ENCODE measurements at regions not wholly inside any gene's neighbourhood (a gene's known extent, or its start where the extent isn't known, plus 50 kb on each side); places are given as distances from the start of the nearest gene placed in this dataset.

DNA sequence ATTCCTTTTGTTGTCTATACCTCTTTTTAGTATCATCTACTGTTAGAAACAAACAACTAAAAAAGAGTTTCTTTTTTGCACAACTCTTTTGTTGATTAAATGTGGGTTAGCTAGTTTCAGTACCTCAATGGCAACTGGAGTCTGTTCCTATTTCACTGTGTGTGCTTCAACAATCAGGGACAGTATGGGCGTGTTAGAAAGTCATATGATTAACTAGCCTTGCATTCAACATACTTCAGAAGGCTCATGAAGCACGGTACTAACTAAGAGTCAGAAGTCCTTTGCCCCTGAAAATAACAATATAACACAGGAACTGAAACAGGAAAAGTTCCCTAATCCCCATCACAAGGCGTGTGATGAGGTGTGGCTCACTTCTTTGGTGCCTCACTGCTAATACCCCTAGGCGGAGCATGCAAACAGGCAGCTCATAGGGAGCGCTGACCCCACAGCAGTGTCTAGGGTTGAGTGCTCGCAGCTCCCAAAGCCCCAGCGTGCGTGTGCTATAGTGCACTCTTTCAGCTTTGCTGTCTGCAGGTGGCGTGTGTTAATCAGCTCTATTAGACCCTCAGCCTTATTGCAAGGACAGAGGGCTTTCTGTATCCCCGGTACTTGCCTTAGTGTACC, 203.1 kb upstream of the NDST3 start:
- Histone ChIP-seq H2BK20ac (ENCODE audit: low read depth, low read length, poor library complexity, severe bottlenecking) (no peak overlapping the region), H2AFZ (ENCODE audit: low read length) (no peak overlapping the region), H4K5ac (ENCODE audit: insufficient read length, low read depth, low read length) (no peak overlapping the region), H2BK5ac (ENCODE audit: insufficient read length, low read length) (no peak overlapping the region), H2BK120ac (ENCODE audit: low read depth, low read length, poor library complexity, severe bottlenecking) (no peak overlapping the region), H3T11ph (ENCODE audit: low read length) (no peak overlapping the region), H3K27me3 (ENCODE audit: insufficient read depth, low read length) (no peaks in the 10 kb centered on the region), H3K27ac (ENCODE audit: insufficient read length, low read depth, low read length) (no peak overlapping the region), H4K20me1 (ENCODE audit: control insufficient read depth, insufficient read depth, insufficient read length) (no peaks in the 10 kb centered on the region), H2BK15ac (ENCODE audit: low read depth, low read length) (no peak overlapping the region), H3K9ac (ENCODE audit: extremely low read depth, insufficient read length, low read length) (no peak overlapping the region), H3K23me2 (ENCODE audit: insufficient read length, low read depth, low read length, poor library complexity, severe bottlenecking) (no peaks in the 10 kb centered on the region), H3K4me2 (ENCODE audit: insufficient read depth, insufficient read length, low read length) (no peak overlapping the region), H4K8ac (replicated peaks; ENCODE audit: insufficient read length, low read depth, low read length) (no peak overlapping the region), H3K9me3 (ENCODE audit: control insufficient read depth, low read depth, low read length) (no peaks in the 10 kb centered on the region), H3K14ac (ENCODE audit: insufficient read depth, low read length) (no peak overlapping the region), H3K4ac (ENCODE audit: low read depth, low read length) (no peak overlapping the region), H3K79me2 (ENCODE audit: insufficient read depth, low read length) (no peaks in the 10 kb centered on the region), H3K4me1 (ENCODE audit: insufficient read depth, low read length) (no peaks in the 10 kb centered on the region; the same call in 1 of the 2 replicates), H2AK5ac (ENCODE audit: insufficient read length, low read length) (no peak overlapping the region), H2BK12ac (ENCODE audit: insufficient read length, low read depth, low read length) (no peak overlapping the region), H3K18ac (ENCODE audit: insufficient read length, low read depth, low read length) (no peak overlapping the region), H3K56ac (ENCODE audit: insufficient read length, low read depth, low read length) (no peak overlapping the region), H3K23ac (ENCODE audit: insufficient read length, low read depth, low read length) (no peak overlapping the region), H3K79me1 (ENCODE audit: insufficient read depth, low read depth, low read length, poor library complexity, severe bottlenecking) (no peaks in the 10 kb centered on the region), H4K91ac (ENCODE audit: insufficient read length, low read depth, low read length) (no peak overlapping the region)
- Mint-ChIP-seq H3K36me3 (ENCODE audit: insufficient read depth in 1 of 3, low read depth in 3 of 3) (no peaks in the 10 kb centered on the region; a peak in 1 of 7 replicates), H3K27ac (no peak overlapping the region), H3K4me1 (peaks cover 0 to 5% of the 10 kb centered on the region in 2 experiments; a peak in 1 of 4 replicates), H3K9me3 (no peaks in the 10 kb centered on the region), H3K27me3 (ENCODE audit: low read depth) (no peaks in the 10 kb centered on the region; the same call in 1 of the 2 replicates), H3K4me3 (no peak overlapping the region)
- WGBS (ENCODE audit: extremely low coverage, insufficient read length, low lambda C conversion rate) = no CpG with 5 or more reads among the region's 10 CpGs
- TF ChIP-seq, protein P1, sequence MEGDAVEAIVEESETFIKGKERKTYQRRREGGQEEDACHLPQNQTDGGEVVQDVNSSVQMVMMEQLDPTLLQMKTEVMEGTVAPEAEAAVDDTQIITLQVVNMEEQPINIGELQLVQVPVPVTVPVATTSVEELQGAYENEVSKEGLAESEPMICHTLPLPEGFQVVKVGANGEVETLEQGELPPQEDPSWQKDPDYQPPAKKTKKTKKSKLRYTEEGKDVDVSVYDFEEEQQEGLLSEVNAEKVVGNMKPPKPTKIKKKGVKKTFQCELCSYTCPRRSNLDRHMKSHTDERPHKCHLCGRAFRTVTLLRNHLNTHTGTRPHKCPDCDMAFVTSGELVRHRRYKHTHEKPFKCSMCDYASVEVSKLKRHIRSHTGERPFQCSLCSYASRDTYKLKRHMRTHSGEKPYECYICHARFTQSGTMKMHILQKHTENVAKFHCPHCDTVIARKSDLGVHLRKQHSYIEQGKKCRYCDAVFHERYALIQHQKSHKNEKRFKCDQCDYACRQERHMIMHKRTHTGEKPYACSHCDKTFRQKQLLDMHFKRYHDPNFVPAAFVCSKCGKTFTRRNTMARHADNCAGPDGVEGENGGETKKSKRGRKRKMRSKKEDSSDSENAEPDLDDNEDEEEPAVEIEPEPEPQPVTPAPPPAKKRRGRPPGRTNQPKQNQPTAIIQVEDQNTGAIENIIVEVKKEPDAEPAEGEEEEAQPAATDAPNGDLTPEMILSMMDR (conservative IDR thresholded peaks at IDR 0.05) = no peak
- DNase-seq = no peak

Measured in H9 (cell line).